ENCODE measurements at regions not wholly inside any gene's neighbourhood (a gene's known extent, or its start where the extent isn't known, plus 50 kb on each side); places are given as distances from the start of the nearest gene placed in this dataset.

GRCh38 chr2:187220071-187220470, 228.0 kb downstream of the CALCRL start:
- TF ChIP-seq GLIS3 (CRISPR knock-in tag; IDR thresholded peaks at IDR 0.05), result no peak
- TF ChIP-seq OSR1 (CRISPR knock-in tag; IDR thresholded peaks at IDR 0.05), result no peak
- no peak for TF ChIP-seq ZC3H10 (CRISPR knock-in tag; IDR thresholded peaks at IDR 0.05)
- TF ChIP-seq BACH2 (CRISPR knock-in tag; IDR thresholded peaks at IDR 0.05; ENCODE audit: borderline replicate concordance), result no peak
- TF ChIP-seq RARB (CRISPR knock-in tag; IDR thresholded peaks at IDR 0.05), result no peak
- TF ChIP-seq ZFP30 (CRISPR knock-in tag; IDR thresholded peaks at IDR 0.05), result no peak
- ATAC-seq, result no peak

GRCh38 chr2:187215532-187216240, 232.4 kb downstream of the CALCRL start:
- no peak for TF ChIP-seq ARNTL (CRISPR knock-in tag; IDR thresholded peaks at IDR 0.05; ENCODE audit: borderline replicate concordance, low read depth)
- no peak for TF ChIP-seq OSR1 (CRISPR knock-in tag; IDR thresholded peaks at IDR 0.05)
- no peak for TF ChIP-seq CSRNP3 (CRISPR knock-in tag; IDR thresholded peaks at IDR 0.05)
- TF ChIP-seq GLIS3 (CRISPR knock-in tag; IDR thresholded peaks at IDR 0.05), result no peak
- no peak for TF ChIP-seq ZFP3 (CRISPR knock-in tag; IDR thresholded peaks at IDR 0.05)
- TF ChIP-seq ZC3H10 (CRISPR knock-in tag; IDR thresholded peaks at IDR 0.05), result no peak
- TF ChIP-seq SNAI2 (CRISPR knock-in tag; IDR thresholded peaks at IDR 0.05), result no peak
- TF ChIP-seq BACH2 (CRISPR knock-in tag; IDR thresholded peaks at IDR 0.05; ENCODE audit: borderline replicate concordance), result no peak
- TF ChIP-seq ZNF8 (CRISPR knock-in tag; IDR thresholded peaks at IDR 0.05), result no peak
- TF ChIP-seq PATZ1 (CRISPR knock-in tag; IDR thresholded peaks at IDR 0.05; ENCODE audit: borderline replicate concordance), result no peak
- TF ChIP-seq ZFP30 (CRISPR knock-in tag; IDR thresholded peaks at IDR 0.05), result no peak
- no peak for TF ChIP-seq ISL1 (CRISPR knock-in tag; IDR thresholded peaks at IDR 0.05)
- TF ChIP-seq RARB (CRISPR knock-in tag; IDR thresholded peaks at IDR 0.05), result no peak
- no peak for TF ChIP-seq TSHZ2 (CRISPR knock-in tag; IDR thresholded peaks at IDR 0.05)
- no peak for TF ChIP-seq ESRRG (CRISPR knock-in tag; IDR thresholded peaks at IDR 0.05)
- no peak for TF ChIP-seq ZNF70 (CRISPR knock-in tag; IDR thresholded peaks at IDR 0.05)
- TF ChIP-seq PPARA (CRISPR knock-in tag; IDR thresholded peaks at IDR 0.05; ENCODE audit: borderline replicate concordance), result no peak
- no peak for TF ChIP-seq POU6F1 (CRISPR knock-in tag; IDR thresholded peaks at IDR 0.05; ENCODE audit: borderline replicate concordance, low read depth)
- TF ChIP-seq TCF4 (CRISPR knock-in tag; IDR thresholded peaks at IDR 0.05; ENCODE audit: borderline replicate concordance), result no peak
- no peak for TF ChIP-seq TOX (CRISPR knock-in tag; IDR thresholded peaks at IDR 0.05; ENCODE audit: borderline replicate concordance)
- no peak for ATAC-seq

- no peak for ATAC-seq
- no peak for TF ChIP-seq ARNTL (CRISPR knock-in tag; IDR thresholded peaks at IDR 0.05; ENCODE audit: borderline replicate concordance, low read depth)
- TF ChIP-seq TOX (CRISPR knock-in tag; IDR thresholded peaks at IDR 0.05; ENCODE audit: borderline replicate concordance), result no peak
- no peak for TF ChIP-seq ZNF8 (CRISPR knock-in tag; IDR thresholded peaks at IDR 0.05)
Observed at GRCh38 chr2:187214306-187214705, 233.7 kb downstream of the CALCRL start.

- TF ChIP-seq CSRNP3 (CRISPR knock-in tag; IDR thresholded peaks at IDR 0.05) (no peak), ZNF8 (CRISPR knock-in tag; IDR thresholded peaks at IDR 0.05) (no peak), CSDC2 (CRISPR knock-in tag; IDR thresholded peaks at IDR 0.05) (no peak), ZC3H10 (CRISPR knock-in tag; IDR thresholded peaks at IDR 0.05) (no peak), ISL1 (CRISPR knock-in tag; IDR thresholded peaks at IDR 0.05) (no peak), BACH2 (CRISPR knock-in tag; IDR thresholded peaks at IDR 0.05; ENCODE audit: borderline replicate concordance) (no peak), POU6F1 (CRISPR knock-in tag; IDR thresholded peaks at IDR 0.05; ENCODE audit: borderline replicate concordance, low read depth) (no peak)
- ATAC-seq, result no peak
Observed at GRCh38 chr2:187213798-187214197, 234.3 kb downstream of the CALCRL start.

All from SK-N-SH treated with all-trans-retinoic acid at 6 μM for 48 hours (cell line).